Mesenchymal stem cell (in vitro differentiated cells and primary cell): ENCODE measurements at regions not wholly inside any gene's neighbourhood (a gene's known extent, or its start where the extent isn't known, plus 50 kb on each side); places are given as distances from the start of the nearest gene placed in this dataset.

ENCODE experiments used
- DNase-seq: peaks from one replicate; pipeline ENCODE4 v3.0.0-alpha.2; 2013
- H2AFZ ChIP-seq: one replicate; pipeline ENCODE4 v1.6.1; 2013; ENCODE audit warnings: low read depth, mild to moderate bottlenecking, control low read depth, inconsistent platforms, low read length, moderate library complexity
- H2AK5ac ChIP-seq: 2 replicates; pipeline ENCODE4 v1.6.1; 2013; ENCODE audit warnings: low read length, moderate library complexity, mild to moderate bottlenecking, inconsistent platforms; ENCODE audit not compliant: severe bottlenecking
- H2BK120ac ChIP-seq: one replicate; pipeline ENCODE4 v1.6.1; 2013; ENCODE audit warnings: low read depth, mild to moderate bottlenecking, inconsistent platforms, low read length, moderate library complexity
- H2BK12ac ChIP-seq, 2 experiments: one replicate each; pipeline ENCODE4 v1.6.1; 2013; ENCODE audit warnings: inconsistent platforms in 2 of 2, low read length in 2 of 2, mild to moderate bottlenecking in 2 of 2, moderate library complexity in 2 of 2, control low read depth in 1 of 2
- H2BK15ac ChIP-seq: one replicate; pipeline ENCODE4 v1.6.1; 2013; ENCODE audit warnings: mild to moderate bottlenecking, low read depth, inconsistent platforms; ENCODE audit not compliant: poor library complexity, severe bottlenecking
- H2BK5ac ChIP-seq: 2 replicates; pipeline ENCODE4 v1.6.1; 2013; ENCODE audit warnings: low read depth, mild to moderate bottlenecking, low read length, control low read depth, inconsistent platforms; ENCODE audit not compliant: poor library complexity, severe bottlenecking
- H3K14ac ChIP-seq, 2 experiments: one replicate each; pipeline ENCODE4 v1.6.1; 2013; ENCODE audit warnings: inconsistent platforms in 2 of 2, low read length in 2 of 2, control low read depth in 1 of 2, mild to moderate bottlenecking in 1 of 2, moderate library complexity in 1 of 2
- H3K18ac ChIP-seq, 2 experiments: one replicate each; pipeline ENCODE4 v1.6.1; 2013; ENCODE audit warnings: inconsistent platforms in 2 of 2, low read length in 2 of 2, control low read depth in 1 of 2, low read depth in 1 of 2, mild to moderate bottlenecking in 1 of 2
- H3K23ac ChIP-seq, 2 experiments: one replicate each; pipeline ENCODE4 v1.6.1; 2013; ENCODE audit warnings: inconsistent platforms in 2 of 2, low read length in 2 of 2, mild to moderate bottlenecking in 2 of 2, moderate library complexity in 2 of 2, control low read depth in 1 of 2
- H3K27ac ChIP-seq: 2 replicates; pipeline ENCODE4 v1.5.1; 2013; ENCODE audit warnings: mild to moderate bottlenecking, moderate library complexity, low read length, control low read depth, inconsistent platforms; ENCODE audit not compliant: poor library complexity, severe bottlenecking
- H3K27me3 ChIP-seq, 2 experiments: 2 replicates each; pipeline versions ENCODE4 v1.6.1 to v1.7.0; 2013; ENCODE audit warnings: low read length in 2 of 2, mild to moderate bottlenecking in 2 of 2, moderate library complexity in 2 of 2, control low read depth in 1 of 2, inconsistent platforms in 1 of 2; ENCODE audit not compliant: control insufficient read depth in 1 of 2, insufficient read depth in 1 of 2
- H3K36me3 ChIP-seq, 2 experiments: 2 replicates each; pipeline versions ENCODE4 v1.6.1 to v1.7.0; 2013; ENCODE audit warnings: low read length in 2 of 2, control low read depth in 1 of 2, inconsistent platforms in 1 of 2, low read depth in 1 of 2, mild to moderate bottlenecking in 1 of 2; ENCODE audit not compliant: insufficient read depth in 2 of 2, control insufficient read depth in 1 of 2
- H3K4ac ChIP-seq, 2 experiments: one replicate each; pipeline ENCODE4 v1.6.1; 2013; ENCODE audit warnings: inconsistent platforms in 2 of 2, low read length in 2 of 2, mild to moderate bottlenecking in 2 of 2, moderate library complexity in 2 of 2, control low read depth in 1 of 2, low read depth in 1 of 2
- H3K4me1 ChIP-seq: 2 replicates; pipeline ENCODE4 v1.6.1; 2013; ENCODE audit warnings: low read depth, low read length, control low read depth; ENCODE audit not compliant: control insufficient read depth, insufficient read depth
- H3K4me2 ChIP-seq: 2 replicates; pipeline ENCODE4 v1.6.1; 2013; ENCODE audit warnings: low read length, mild to moderate bottlenecking, inconsistent platforms; ENCODE audit not compliant: poor library complexity, severe bottlenecking
- H3K4me3 ChIP-seq, 2 experiments: 2 replicates each; pipeline versions ENCODE4 v1.5.1 to v1.7.0; 2013; ENCODE audit warnings: low read length in 2 of 2, mild to moderate bottlenecking in 2 of 2, control low read depth in 1 of 2, low read depth in 1 of 2; ENCODE audit not compliant: insufficient read depth in 1 of 2
- H3K79me1 ChIP-seq: replicated peaks from 2 replicates; pipeline ENCODE4 v1.6.1; 2013; ENCODE audit warnings: mild to moderate bottlenecking, control low read depth, low read length, inconsistent platforms; ENCODE audit not compliant: poor library complexity, severe bottlenecking
- H3K9ac ChIP-seq: 2 replicates; pipeline ENCODE4 v1.7.0; 2013; ENCODE audit warnings: mild to moderate bottlenecking, low read length, moderate library complexity
- H3K9me3 ChIP-seq: 2 replicates; pipeline ENCODE4 v1.7.0; 2013; ENCODE audit warnings: mild to moderate bottlenecking, low read length; ENCODE audit not compliant: control insufficient read depth
- H4K8ac ChIP-seq: one replicate; pipeline ENCODE4 v1.6.1; 2013; ENCODE audit warnings: inconsistent platforms, mild to moderate bottlenecking, low read length, moderate library complexity
- H4K91ac ChIP-seq: one replicate; pipeline ENCODE4 v1.6.1; 2013; ENCODE audit warnings: mild to moderate bottlenecking, low read length, inconsistent platforms
- WGBS: methylation state at CpG from one replicate; pipeline ENCODE4 v1.1.7; 2013; ENCODE audit warnings: mixed read lengths; 5-methylcytosine and 5-hydroxymethylcytosine counted together

GRCh38 chr14:89603938-89604480 lies 187.0 kb upstream of the FOXN3 start:
- H3K79me1 ChIP-seq = peaks cover 31% of the 10 kb centered on the region
- H3K36me3 ChIP-seq = no peaks in the 10 kb centered on the region
- no peaks in the 10 kb centered on the region for H3K4me1 ChIP-seq
- H3K9ac ChIP-seq = no peak overlapping the region
- no peak overlapping the region for H2BK12ac ChIP-seq
- H3K4me3 ChIP-seq = no peak overlapping the region
- WGBS = 49% methylated on average over 5 of the region's 10 CpGs
- no peak overlapping the region for H3K27ac ChIP-seq
- H3K14ac ChIP-seq = no peak overlapping the region
- no peak overlapping the region for H4K91ac ChIP-seq
- H2AK5ac ChIP-seq = no peak overlapping the region
- peaks cover 39% of the 10 kb centered on the region for H3K9me3 ChIP-seq
- H3K4ac ChIP-seq = no peak overlapping the region
- no peak overlapping the region for H3K4me2 ChIP-seq
- no peaks in the 10 kb centered on the region for H3K27me3 ChIP-seq
- no peak overlapping the region for H2BK15ac ChIP-seq
- H2BK120ac ChIP-seq = no peak overlapping the region
- no peak overlapping the region for H4K8ac ChIP-seq
- no peak overlapping the region for H3K18ac ChIP-seq
- no peak overlapping the region for H3K23ac ChIP-seq
- no peak overlapping the region for H2AFZ ChIP-seq
- H2BK5ac ChIP-seq = no peak overlapping the region
- DNase-seq = no peak

- H3K27ac ChIP-seq = no peak overlapping the region
- H3K23ac ChIP-seq = no peak overlapping the region
- H2AK5ac ChIP-seq = no peak overlapping the region
- no peak overlapping the region for H2BK15ac ChIP-seq
- no peaks in the 10 kb centered on the region for H3K4me1 ChIP-seq
- no peak overlapping the region for H3K14ac ChIP-seq
- H3K27me3 ChIP-seq = no peaks in the 10 kb centered on the region
- no peak overlapping the region for H4K8ac ChIP-seq
- H2BK12ac ChIP-seq = no peak overlapping the region
- no peak overlapping the region for H4K91ac ChIP-seq
- WGBS = 64% methylated on average over 3 of the region's 3 CpGs
- H3K4me2 ChIP-seq = no peak overlapping the region
- no peak overlapping the region for H3K4ac ChIP-seq
- no peak overlapping the region for H2BK5ac ChIP-seq
- H3K79me1 ChIP-seq = peaks cover 19% of the 10 kb centered on the region
- H2AFZ ChIP-seq = no peak overlapping the region
- H2BK120ac ChIP-seq = no peak overlapping the region
- peak; percentile 26 for DNase-seq
- no peak overlapping the region for H3K9ac ChIP-seq
- no peak overlapping the region for H3K4me3 ChIP-seq
- peaks cover 64% of the 10 kb centered on the region for H3K9me3 ChIP-seq
- H3K36me3 ChIP-seq = no peaks in the 10 kb centered on the region
- no peak overlapping the region for H3K18ac ChIP-seq
Measured at GRCh38 chr14:89600950-89601826, 184.2 kb upstream of the FOXN3 start.

- Histone ChIP-seq H3K79me1 (peaks cover 18% of the 10 kb centered on the region), H4K8ac (no peak overlapping the region), H4K91ac (no peak overlapping the region), H2AK5ac (no peak overlapping the region), H3K4ac (no peak overlapping the region), H3K36me3 (no peaks in the 10 kb centered on the region), H3K4me1 (no peaks in the 10 kb centered on the region), H2AFZ (no peak overlapping the region), H3K9me3 (peaks cover 58% of the 10 kb centered on the region), H3K4me3 (no peak overlapping the region), H3K18ac (no peak overlapping the region), H2BK12ac (no peak overlapping the region), H3K27ac (no peak overlapping the region), H3K14ac (no peak overlapping the region), H3K4me2 (no peak overlapping the region), H3K9ac (no peak overlapping the region), H2BK120ac (no peak overlapping the region), H2BK5ac (no peak overlapping the region), H3K27me3 (no peaks in the 10 kb centered on the region), H2BK15ac (no peak overlapping the region), H3K23ac (no peak overlapping the region)
- DNase-seq = no peak
Measured at GRCh38 chr14:89600029-89600428, 183.0 kb upstream of the FOXN3 start.

- Histone ChIP-seq H3K27me3 (no peaks in the 10 kb centered on the region), H4K8ac (no peak overlapping the region), H3K4me3 (no peak overlapping the region), H3K14ac (no peak overlapping the region), H3K27ac (no peak overlapping the region), H3K4ac (no peak overlapping the region), H3K23ac (no peak overlapping the region), H3K9me3 (peaks cover 67% of the 10 kb centered on the region), H3K4me2 (no peak overlapping the region), H2BK5ac (no peak overlapping the region), H2AK5ac (no peak overlapping the region), H2BK12ac (no peak overlapping the region), H4K91ac (no peak overlapping the region), H2AFZ (no peak overlapping the region), H3K18ac (no peak overlapping the region), H2BK120ac (no peak overlapping the region), H3K4me1 (no peaks in the 10 kb centered on the region), H2BK15ac (no peak overlapping the region), H3K9ac (no peak overlapping the region), H3K36me3 (no peaks in the 10 kb centered on the region), H3K79me1 (peaks cover 18% of the 10 kb centered on the region)
- peak; percentile 44 for DNase-seq
- no CpG with 5 or more reads among the region's 2 CpGs for WGBS
Measured at GRCh38 chr14:89598548-89599186, 181.6 kb upstream of the FOXN3 start.
